ENCODE measurements at regions not wholly inside any gene's neighbourhood (a gene's known extent, or its start where the extent isn't known, plus 50 kb on each side); places are given as distances from the start of the nearest gene placed in this dataset.

DNA sequence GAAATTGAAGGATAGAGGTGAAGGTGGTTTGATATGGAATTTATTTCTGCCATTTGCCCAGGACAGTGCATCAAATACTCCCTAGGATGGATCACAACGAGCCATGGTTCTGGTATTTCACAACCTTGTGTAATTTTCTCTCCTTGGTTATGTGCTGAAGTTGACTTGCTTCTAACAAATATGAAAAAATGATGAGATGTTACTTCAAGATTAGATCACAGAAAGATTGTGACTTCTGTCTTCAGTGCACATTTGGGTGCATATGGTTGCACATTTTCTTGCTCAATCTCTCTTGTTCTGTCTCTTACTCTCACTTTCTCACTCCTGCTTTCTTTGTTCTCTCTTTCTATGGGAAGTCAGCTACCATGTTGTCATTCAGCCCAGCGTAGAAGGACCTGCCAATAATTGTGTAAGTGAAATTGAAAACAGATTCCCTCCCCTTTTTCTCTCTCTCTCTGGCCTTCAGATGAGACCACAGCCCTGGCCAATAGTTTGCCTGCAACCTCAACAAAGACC, 104.6 kb upstream of the RMDN2 start:
- TF ChIP-seq, protein P1, sequence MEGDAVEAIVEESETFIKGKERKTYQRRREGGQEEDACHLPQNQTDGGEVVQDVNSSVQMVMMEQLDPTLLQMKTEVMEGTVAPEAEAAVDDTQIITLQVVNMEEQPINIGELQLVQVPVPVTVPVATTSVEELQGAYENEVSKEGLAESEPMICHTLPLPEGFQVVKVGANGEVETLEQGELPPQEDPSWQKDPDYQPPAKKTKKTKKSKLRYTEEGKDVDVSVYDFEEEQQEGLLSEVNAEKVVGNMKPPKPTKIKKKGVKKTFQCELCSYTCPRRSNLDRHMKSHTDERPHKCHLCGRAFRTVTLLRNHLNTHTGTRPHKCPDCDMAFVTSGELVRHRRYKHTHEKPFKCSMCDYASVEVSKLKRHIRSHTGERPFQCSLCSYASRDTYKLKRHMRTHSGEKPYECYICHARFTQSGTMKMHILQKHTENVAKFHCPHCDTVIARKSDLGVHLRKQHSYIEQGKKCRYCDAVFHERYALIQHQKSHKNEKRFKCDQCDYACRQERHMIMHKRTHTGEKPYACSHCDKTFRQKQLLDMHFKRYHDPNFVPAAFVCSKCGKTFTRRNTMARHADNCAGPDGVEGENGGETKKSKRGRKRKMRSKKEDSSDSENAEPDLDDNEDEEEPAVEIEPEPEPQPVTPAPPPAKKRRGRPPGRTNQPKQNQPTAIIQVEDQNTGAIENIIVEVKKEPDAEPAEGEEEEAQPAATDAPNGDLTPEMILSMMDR (IDR thresholded peaks at IDR 0.05; ENCODE audit: low read depth, low read length), result no peak
- no peak for DNase-seq (ENCODE audit: extremely low read depth, low read depth)

DNA sequence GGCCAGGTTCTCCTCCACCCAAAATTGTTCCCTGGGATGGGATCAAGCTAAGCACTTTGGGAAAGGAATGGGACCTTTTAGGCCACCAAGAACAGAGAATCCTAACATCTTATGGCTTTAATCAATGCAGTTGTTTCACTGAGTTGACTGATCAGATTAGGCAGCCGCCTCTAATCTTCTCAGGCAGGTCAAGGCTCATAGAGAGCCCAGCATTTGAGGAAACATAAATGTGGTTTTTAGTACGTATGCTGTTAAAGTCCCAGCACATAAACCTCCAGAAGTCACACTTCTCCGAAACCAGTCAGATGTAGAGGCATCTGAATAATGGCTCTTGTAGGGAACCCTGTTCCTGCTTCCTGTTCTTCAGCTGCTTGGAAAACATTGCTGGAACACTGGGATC, 99.5 kb upstream of the RMDN2 start:
- TF ChIP-seq, protein P1 (IDR thresholded peaks at IDR 0.05; ENCODE audit: low read depth, low read length), result no peak
- no peak for DNase-seq (ENCODE audit: extremely low read depth, low read depth)

DNA sequence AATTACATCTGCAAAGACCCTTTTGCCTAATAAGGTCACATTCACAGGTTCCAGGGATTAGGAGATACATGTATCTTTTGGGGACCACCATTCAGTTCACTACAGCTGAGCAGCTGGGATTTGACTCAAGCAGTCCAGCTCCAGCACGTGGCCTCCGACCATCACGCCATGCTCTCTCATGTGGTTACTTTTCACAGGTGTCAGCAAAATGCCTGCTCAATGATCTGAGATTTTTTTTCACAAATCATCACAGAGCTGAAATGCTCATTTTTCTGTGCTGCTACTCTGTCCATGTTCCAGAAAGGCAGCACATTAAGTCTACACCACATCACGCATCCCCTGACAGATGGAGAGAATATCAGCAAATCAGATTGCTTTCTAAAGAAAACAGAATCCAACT, 98.5 kb upstream of the RMDN2 start:
- DNase-seq (ENCODE audit: extremely low read depth, low read depth), result no peak
- TF ChIP-seq, protein P1 (IDR thresholded peaks at IDR 0.05; ENCODE audit: low read depth, low read length), result no peak

DNA sequence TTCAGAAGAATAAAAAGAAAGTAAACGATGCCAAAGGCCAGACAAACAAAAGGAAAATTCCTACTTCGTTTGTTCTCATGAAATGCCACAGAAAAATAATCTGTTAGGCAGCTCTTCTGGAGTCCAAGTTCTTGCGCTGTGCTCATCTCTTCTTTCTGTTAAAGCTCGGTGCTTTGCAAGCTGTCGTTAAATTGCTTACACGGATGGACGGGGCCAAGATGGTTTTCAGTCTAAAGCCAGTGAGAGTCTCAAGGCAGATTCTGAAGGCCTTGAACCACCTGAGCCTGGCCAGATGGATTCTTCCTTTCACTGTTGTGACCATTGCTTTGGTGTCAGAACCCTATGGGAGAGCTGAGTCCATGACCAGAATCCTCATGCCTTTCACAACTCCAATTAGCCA, 97.6 kb upstream of the RMDN2 start:
- TF ChIP-seq, protein P1 (IDR thresholded peaks at IDR 0.05; ENCODE audit: low read depth, low read length), result no peak
- DNase-seq (ENCODE audit: extremely low read depth, low read depth), result no peak

DNA sequence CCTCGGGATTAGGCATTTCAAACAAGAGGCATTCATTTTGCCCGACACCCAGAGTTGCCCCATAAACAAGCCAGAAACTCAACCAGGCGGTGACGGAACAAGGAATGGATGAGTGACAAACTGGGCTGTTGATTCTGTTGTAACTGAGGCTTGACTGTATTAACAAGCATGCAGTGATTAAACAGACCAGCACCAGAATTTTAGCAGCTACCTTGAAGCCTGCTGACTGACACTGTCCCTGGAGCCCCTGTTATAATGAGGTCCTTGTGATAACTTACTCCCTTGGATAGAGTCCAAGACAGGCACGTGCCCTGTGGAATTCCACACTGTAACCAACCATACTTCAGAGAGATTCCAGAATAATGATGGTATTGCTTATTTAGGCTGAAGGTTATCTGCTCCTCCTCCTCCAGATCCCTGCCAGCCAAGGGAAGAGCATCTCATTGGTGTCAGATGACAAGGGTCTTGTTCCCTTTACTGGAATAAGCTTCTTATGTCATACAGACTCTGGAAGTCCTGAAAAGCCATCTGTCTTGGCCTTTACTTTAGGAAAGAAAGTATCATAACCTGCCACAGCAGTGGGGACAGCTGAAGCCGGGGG, 97.1 kb upstream of the RMDN2 start:
- peak; percentile 68 for DNase-seq (ENCODE audit: extremely low read depth, low read depth)
- TF ChIP-seq, protein P1 (IDR thresholded peaks at IDR 0.05; ENCODE audit: low read depth, low read length), result no peak

DNA sequence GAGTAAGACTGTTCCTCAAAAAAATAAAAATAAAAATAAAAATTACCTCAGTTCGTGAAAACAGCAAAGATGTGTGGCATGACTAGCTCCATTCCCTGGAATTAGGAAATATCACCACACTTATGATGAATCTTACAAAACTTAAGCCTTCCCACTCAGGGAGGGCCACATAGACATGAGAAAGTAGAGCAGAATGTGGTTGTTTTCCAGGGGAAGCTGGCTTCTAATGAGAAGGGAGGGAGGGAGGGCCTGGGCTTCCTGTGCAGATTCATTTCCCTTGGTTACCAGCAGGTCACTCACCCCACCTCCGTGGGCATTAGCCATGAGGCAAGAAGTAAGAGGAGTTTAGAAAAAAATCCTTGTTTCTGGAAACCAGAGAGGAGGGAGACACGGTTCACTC, 95.9 kb upstream of the RMDN2 start:
- peak; percentile 89 for DNase-seq (ENCODE audit: extremely low read depth, low read depth)
- TF ChIP-seq, protein P1 (IDR thresholded peaks at IDR 0.05; ENCODE audit: low read depth, low read length), result no peak

DNA sequence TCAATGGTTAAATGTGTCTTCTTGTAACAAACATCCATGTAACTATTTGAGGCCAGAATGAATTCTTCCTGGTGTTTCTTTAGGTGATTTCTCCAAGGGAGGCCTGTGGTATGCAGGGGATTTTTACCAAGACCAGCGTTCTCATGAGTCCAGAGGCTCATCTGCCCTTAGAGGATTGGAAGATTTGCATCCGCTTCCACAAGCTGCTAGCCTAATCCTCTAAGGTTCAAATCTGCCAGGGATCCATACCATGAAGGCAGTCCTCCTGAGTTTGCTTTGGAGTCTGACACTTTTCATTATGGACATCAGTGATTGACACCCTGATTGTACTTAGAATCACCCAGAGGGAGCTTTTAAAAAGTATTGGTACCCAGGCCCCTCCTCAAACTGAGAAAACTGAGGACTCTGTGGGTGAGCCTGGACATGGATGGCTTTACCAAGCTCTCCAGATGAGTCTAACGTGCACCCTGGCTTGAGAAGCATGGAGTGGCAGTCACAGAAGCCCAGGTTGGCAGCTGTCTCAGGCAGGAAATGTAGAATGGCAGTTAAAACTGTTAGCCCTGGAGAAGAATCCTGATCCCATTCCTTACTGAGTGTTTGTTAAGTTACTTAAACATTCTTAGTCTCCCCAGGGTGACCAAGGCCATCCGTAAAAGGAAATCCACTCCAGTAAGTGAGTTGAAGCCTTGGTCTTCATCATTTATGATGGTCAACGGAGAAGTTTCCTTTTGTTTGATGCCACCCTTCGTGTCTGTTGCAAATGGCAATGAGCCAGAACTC, 95.3 kb upstream of the RMDN2 start:
- TF ChIP-seq, protein P1 (IDR thresholded peaks at IDR 0.05; ENCODE audit: low read depth, low read length), result no peak
- DNase-seq (ENCODE audit: extremely low read depth, low read depth), result no peak

Measured in AG09319 (cell line).